K562 (cell line): ENCODE measurements at regions not wholly inside any gene's neighbourhood (a gene's known extent, or its start where the extent isn't known, plus 50 kb on each side); places are given as distances from the start of the nearest gene placed in this dataset.
A peak's percentile ranks its signal among the peaks of the same experiment; 100 is the strongest.
"Not testable (repeated sequence)": the region's sequence is repeated elsewhere in the genome, so short reads cannot be mapped to it uniquely, and the experiment has no call there.

Source experiments
- ATAC-seq: fragments of 200-7000 bp; cut with Tn5 transposase; 3 replicates; pipeline ENCODE4 v1.9.1; 2020; ENCODE audit warnings: moderate library complexity
- BruUV-seq: library from RNA; stranded (reverse); fragments of 400-500 nt; replicated peaks from 2 replicates; lab custom pipeline; 2021; lab: Mats Ljungman, UMichigan
- CTCF ChIA-PET: fragments of 300-600 bp; formaldehyde crosslinking; extraction: SDS; loops from one replicate; lab custom pipeline; 2021; ENCODE audit warnings: low intra/inter-chr PET ratio; lab: Yijun Ruan, JAX
- POLR2A ChIA-PET: fragments of 300-600, 350-650 bp; sonication (Branson Sonifier 250); formaldehyde crosslinking; extraction: SDS; loops from one replicate; lab custom pipeline; 2021; ENCODE audit warnings: antibody characterized with exemption, inconsistent platforms; lab: Yijun Ruan, JAX
- DNase-seq, 4 experiments: peaks; one replicate each; pipeline versions ENCODE4 v3.0.0 to v3.0.0-alpha.2; 2011 to 2018; ENCODE audit warnings: low spot score in 3 of 4, mixed read lengths in 3 of 4; ENCODE audit errors: extremely low read depth in 1 of 4
- FAIRE-seq: peaks from 2 replicates; lab custom pipeline; 2011; peaks lifted over from hg19 to GRCh38; lab: Jason Lieb, UNC
- H2AFZ ChIP-seq: 2 replicates; pipeline ENCODE4 v1.6.0; 2011; ENCODE audit warnings: low read depth, low read length, control low read depth, inconsistent platforms
- H3K27ac ChIP-seq: fragments of 200-600 bp; 3 replicates; pipeline ENCODE4 v1.8.0; 2011; ENCODE audit warnings: low read depth, mild to moderate bottlenecking, control low read depth, inconsistent platforms, low read length, moderate library complexity, mixed read lengths; ENCODE audit errors: extremely low read depth
- H3K27me3 ChIP-seq, 2 experiments: fragments of 300-600 bp in 1 of 2; 2 replicates in 1 of 2; 3 replicates in 1 of 2; pipeline versions ENCODE4 v1.6.0 to v1.8.0; 2011; ENCODE audit warnings: inconsistent platforms in 2 of 2, low read length in 2 of 2, mild to moderate bottlenecking in 1 of 2, mixed read lengths in 1 of 2, moderate library complexity in 1 of 2; ENCODE audit not compliant: control insufficient read depth in 2 of 2, insufficient read depth in 2 of 2
- H3K36me3 ChIP-seq: fragments of 300-600 bp; 3 replicates; pipeline ENCODE4 v1.8.0; 2011; ENCODE audit warnings: mild to moderate bottlenecking, low read length, inconsistent platforms; ENCODE audit not compliant: control insufficient read depth, insufficient read depth
- H3K4me1 ChIP-seq, 2 experiments: fragments of 200-600 bp in 1 of 2; replicated peaks in 1 of 2; 2 replicates in 1 of 2; 3 replicates in 1 of 2; pipeline versions ENCODE4 v1.5.1 to v1.8.0; 2011; ENCODE audit warnings: inconsistent platforms in 2 of 2, low read length in 2 of 2, mild to moderate bottlenecking in 1 of 2, mixed read lengths in 1 of 2, moderate library complexity in 1 of 2; ENCODE audit not compliant: control insufficient read depth in 2 of 2, insufficient read depth in 2 of 2
- H3K4me2 ChIP-seq: 2 replicates; pipeline ENCODE4 v1.6.1; 2011; ENCODE audit warnings: low read length, control low read depth, inconsistent platforms, mixed read lengths; ENCODE audit not compliant: insufficient read depth
- H3K4me3 ChIP-seq: fragments of 200-600 bp; sonication (generic), shearing (Covaris generic); 2 replicates; pipeline ENCODE4 v1.5.1; 2016; ENCODE audit warnings: control low read depth, inconsistent platforms
- H3K79me2 ChIP-seq: fragments of 200-600 bp; 3 replicates; pipeline ENCODE4 v1.8.0; 2011; ENCODE audit warnings: low read length, inconsistent platforms; ENCODE audit not compliant: control insufficient read depth, insufficient read depth
- H3K9ac ChIP-seq, 2 experiments: 2 replicates each; pipeline versions ENCODE4 v1.6.0 to v1.6.1; 2011; ENCODE audit warnings: low read depth in 2 of 2, low read length in 2 of 2, control low read depth in 1 of 2, inconsistent platforms in 1 of 2, mild to moderate bottlenecking in 1 of 2, mixed read lengths in 1 of 2; ENCODE audit not compliant: insufficient read depth in 1 of 2
- H3K9me1 ChIP-seq: one replicate; pipeline ENCODE4 v1.6.0; 2011; ENCODE audit warnings: inconsistent platforms, mild to moderate bottlenecking, low read length, moderate library complexity; ENCODE audit not compliant: control insufficient read depth, insufficient read depth
- H3K9me3 ChIP-seq: replicated peaks from 2 replicates; pipeline ENCODE4 v1.5.1; 2011; ENCODE audit warnings: low read depth, low read length, inconsistent platforms; ENCODE audit not compliant: control insufficient read depth, insufficient read depth
- H4K20me1 ChIP-seq: replicated peaks from 2 replicates; pipeline ENCODE4 v1.6.1; 2011; ENCODE audit warnings: low read length, inconsistent platforms, mixed read lengths; ENCODE audit not compliant: control insufficient read depth, insufficient read depth
- ZNF354B ChIP-seq: fragments of 250-450 bp; sonication (Bioruptor Pico); IDR thresholded peaks from 2 replicates; pipeline ENCODE4 v1.4.0; 2020
- ZNF507 ChIP-seq: conservative IDR thresholded peaks from 2 replicates; pipeline ENCODE4 v1.6.1; 2017; ENCODE audit warnings: missing genetic modification characterization, missing compliant biosample characterization
- WGBS: fragments of 100-300 bp; shearing (Covaris generic); methylation state at CpG from one replicate; pipeline ENCODE4 v1.1.6; 2016; ENCODE audit warnings: low coverage, mixed read lengths; ENCODE audit not compliant: insufficient coverage; ENCODE audit errors: missing lambda C conversion rate; 5-methylcytosine and 5-hydroxymethylcytosine counted together
- in situ Hi-C: fragments of 300-500 bp; cut with MboI; formaldehyde crosslinking; loops from 4 replicates; pipeline ENCODE4 v1.15.0; 2018; ENCODE audit warnings: inconsistent platforms, mixed read lengths
- intact Hi-C: fragments of 100-400 bp; cut with micrococcal nuclease; formaldehyde crosslinking; loops from 2 replicates; pipeline ENCODE4 v1.14.2; 2022

- H3K9ac ChIP-seq, BruUV-seq, in situ Hi-C loops, H3K27me3 ChIP-seq, H3K36me3 ChIP-seq, H4K20me1 ChIP-seq, ATAC-seq, H3K4me2 ChIP-seq, H3K9me3 ChIP-seq, H3K4me3 ChIP-seq, H3K79me2 ChIP-seq, H2AFZ ChIP-seq, CTCF ChIA-PET, FAIRE-seq, intact Hi-C loops, DNase-seq, H3K9me1 ChIP-seq, POLR2A ChIA-PET, H3K27ac ChIP-seq, H3K4me1 ChIP-seq: not testable (repeated sequence)
- WGBS = 17% methylated on average over 3 of the region's 4 CpGs
- peak; percentile 97 for TF ChIP-seq ZNF507 (tag)
- TF ChIP-seq ZNF354B (CRISPR knock-in tag) = peak; percentile 55; the same call in 1 of the 2 replicates
Observed at GRCh38 chr2:11885253-11885652, 138.8 kb downstream of the LPIN1 start.

GRCh38 chr2:11886899-11887298 lies 140.5 kb downstream of the LPIN1 start:
- BruUV-seq, POLR2A ChIA-PET, in situ Hi-C loops, FAIRE-seq, H3K9ac ChIP-seq, H3K4me2 ChIP-seq, H3K36me3 ChIP-seq, H3K4me3 ChIP-seq, H3K9me3 ChIP-seq, intact Hi-C loops, H3K27me3 ChIP-seq, H4K20me1 ChIP-seq, ATAC-seq, H3K79me2 ChIP-seq, H3K9me1 ChIP-seq, DNase-seq, H3K27ac ChIP-seq, H3K4me1 ChIP-seq, H2AFZ ChIP-seq, CTCF ChIA-PET: not testable (repeated sequence)
- 25% methylated on average over 8 of the region's 8 CpGs for WGBS
